HAP-1 (cell line): ENCODE measurements at regions not wholly inside any gene's neighbourhood (a gene's known extent, or its start where the extent isn't known, plus 50 kb on each side); places are given as distances from the start of the nearest gene placed in this dataset.
"Not testable (repeated sequence)": the region's sequence is repeated elsewhere in the genome, so short reads cannot be mapped to it uniquely, and the experiment has no call there.

Experiments
- DNase-seq, 2 experiments: peaks; one replicate each; pipeline ENCODE4 v3.0.0-alpha.2; 2016 to 2020; ENCODE audit warnings: low spot score in 2 of 2
- H3K27me3 ChIP-seq: fragments of 250-450 bp; sonication (Bioruptor Pico); 2 replicates; pipeline ENCODE4 v1.5.1; 2020; ENCODE audit warnings: low read depth, mild to moderate bottlenecking, moderate library complexity
- H3K36me3 ChIP-seq: fragments of 250-450 bp; sonication (Bioruptor Pico); replicated peaks from 2 replicates; pipeline ENCODE4 v1.5.1; 2020; ENCODE audit warnings: mild to moderate bottlenecking
- H3K4me1 ChIP-seq: fragments of 250-450 bp; sonication (Bioruptor Pico); 2 replicates; pipeline ENCODE4 v1.5.1; 2020; ENCODE audit warnings: mild to moderate bottlenecking
- H3K4me3 ChIP-seq: fragments of 250-450 bp; sonication (Bioruptor Pico); 2 replicates; pipeline ENCODE4 v1.5.1; 2020; ENCODE audit warnings: mild to moderate bottlenecking, moderate library complexity
- H3K9me3 ChIP-seq: fragments of 250-450 bp; sonication (Bioruptor Pico); 2 replicates; pipeline ENCODE4 v1.5.1; 2020; ENCODE audit warnings: mild to moderate bottlenecking, moderate library complexity
- in situ Hi-C: fragments of 300-500 bp; cut with MboI; formaldehyde crosslinking; loops from 3 replicates; pipeline ENCODE4 v1.14.3; 2020; ENCODE audit warnings: low sequenced_read_pairs, inconsistent platforms, mixed read lengths

DNA sequence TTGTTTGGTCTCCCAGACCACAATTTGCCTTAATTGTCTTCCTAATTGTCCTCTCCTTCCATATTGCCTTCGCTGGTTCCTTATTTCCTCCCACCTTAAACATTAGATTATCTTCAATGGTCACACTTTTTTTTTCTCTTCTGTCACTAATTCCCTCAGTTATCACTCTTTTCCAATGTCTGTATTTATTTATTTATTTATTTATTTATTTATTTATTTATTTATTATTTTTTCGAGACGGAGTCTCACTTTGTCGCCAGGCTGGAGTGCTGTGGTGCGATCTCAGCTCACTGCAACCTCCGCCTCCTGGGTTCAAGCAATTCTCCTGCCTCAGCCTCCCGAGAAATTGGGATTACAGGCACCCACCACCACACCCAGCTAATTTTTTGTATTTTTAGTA is 426.8 kb downstream of the ARL4A start:
- in situ Hi-C loops, H3K27me3 ChIP-seq, H3K36me3 ChIP-seq, H3K4me3 ChIP-seq, DNase-seq, H3K9me3 ChIP-seq: not testable (repeated sequence)
- peaks cover 10% of the 10 kb centered on the region for H3K4me1 ChIP-seq

DNA sequence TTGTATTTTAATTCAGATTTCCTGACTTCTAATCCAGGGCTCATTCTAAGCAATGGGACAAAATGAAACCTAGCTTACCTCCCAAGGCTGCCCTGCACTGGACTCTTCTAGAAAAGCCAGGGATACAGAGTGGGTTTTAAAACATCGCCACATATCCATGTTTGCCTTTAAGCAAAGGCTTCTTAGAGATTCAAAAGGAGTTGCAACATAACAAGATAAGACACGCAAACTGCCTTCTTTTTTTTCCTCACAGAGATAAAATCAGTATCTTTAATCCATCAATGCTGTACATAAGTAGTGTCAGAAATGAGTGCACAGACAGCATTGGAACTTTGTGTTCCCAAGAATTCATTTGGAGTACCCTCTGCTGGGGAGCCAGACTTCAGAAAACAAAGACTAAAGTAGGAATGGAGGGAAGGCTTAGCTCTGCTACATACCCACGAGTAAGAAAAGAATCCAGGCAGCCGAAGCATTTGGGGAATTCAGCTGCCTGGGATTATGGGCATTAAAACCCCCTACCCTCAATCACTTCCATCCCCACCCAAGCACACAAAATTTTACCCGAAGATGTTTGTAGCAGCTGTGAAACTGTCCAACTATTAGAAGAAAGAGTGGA is 427.8 kb downstream of the ARL4A start:
- peak; percentile 11 to 40 for DNase-seq
- in situ Hi-C loops: no loop called here
- Histone ChIP-seq H3K4me1 (peaks cover 10% of the 10 kb centered on the region), H3K27me3 (no peaks in the 10 kb centered on the region), H3K9me3 (no peaks in the 10 kb centered on the region), H3K4me3 (no peak overlapping the region), H3K36me3 (no peaks in the 10 kb centered on the region)

DNA sequence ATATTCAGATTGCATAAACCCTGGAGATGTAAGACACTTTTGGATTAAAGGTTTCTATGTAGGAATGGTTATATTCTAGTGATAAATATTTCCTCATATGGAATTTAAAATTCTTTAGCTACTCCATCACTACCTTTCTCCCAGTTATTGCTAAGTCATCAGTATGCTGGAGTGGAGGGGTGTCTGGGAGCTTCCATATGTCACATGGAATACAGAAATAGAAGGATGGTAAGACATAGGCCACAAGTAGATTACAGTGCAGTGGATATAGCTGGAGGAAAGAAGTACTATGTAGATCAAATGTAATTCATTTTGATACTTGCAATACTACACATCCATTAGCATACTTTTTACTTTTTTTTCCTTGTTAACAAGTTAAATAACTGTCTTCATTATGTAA is 428.4 kb downstream of the ARL4A start:
- Histone ChIP-seq H3K4me3 (no peak overlapping the region), H3K36me3 (no peaks in the 10 kb centered on the region), H3K27me3 (no peaks in the 10 kb centered on the region), H3K9me3 (no peaks in the 10 kb centered on the region), H3K4me1 (peaks cover 10% of the 10 kb centered on the region)
- in situ Hi-C loops: no loop called here
- DNase-seq: no peak

DNA sequence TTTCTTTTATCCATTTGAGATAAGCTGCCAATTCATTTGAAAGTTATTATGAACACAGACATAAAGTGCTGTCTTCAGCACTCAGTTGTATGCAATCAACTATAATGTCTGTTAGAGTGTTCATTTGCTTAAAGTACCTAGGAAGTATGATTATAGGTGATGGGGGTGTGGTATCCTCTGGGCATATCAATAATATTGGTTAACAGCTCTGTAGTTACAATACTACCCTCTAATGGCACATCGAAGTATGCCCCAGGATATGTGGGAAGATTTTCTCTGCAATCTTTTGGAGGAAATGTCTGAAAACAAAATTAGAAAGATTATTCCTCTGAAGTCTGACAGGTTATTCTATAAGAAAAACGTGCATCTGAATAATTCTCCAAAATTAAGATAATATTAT is 429.7 kb downstream of the ARL4A start:
- in situ Hi-C loops: no loop called here
- DNase-seq: peak in 1 of 2 experiments; percentile 30

DNA sequence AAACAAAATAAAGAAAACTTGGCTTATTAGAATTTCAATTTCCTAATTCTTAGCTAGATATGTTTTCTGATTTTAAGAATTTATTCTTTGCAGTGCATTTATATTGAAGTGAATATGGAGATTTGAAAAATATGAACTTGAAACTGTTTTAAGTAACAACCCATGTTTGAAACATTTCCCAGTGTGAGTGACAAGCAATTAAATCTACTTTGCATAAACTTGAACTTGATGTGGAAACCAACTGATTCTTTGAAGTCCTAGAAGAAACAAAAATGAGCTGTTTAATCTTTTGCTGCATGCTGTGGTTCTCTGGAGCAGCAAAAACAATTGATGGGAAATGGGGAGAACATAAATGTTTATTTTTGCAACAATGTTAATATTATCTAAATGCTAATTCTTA is 430.2 kb downstream of the ARL4A start:
- Histone ChIP-seq H3K27me3 (no peaks in the 10 kb centered on the region), H3K9me3 (0 out of 2 replicates have a peak, but pooled peaks cover 3% of the 10 kb centered on the region), H3K36me3 (no peaks in the 10 kb centered on the region), H3K4me1 (peaks cover 10% of the 10 kb centered on the region), H3K4me3 (no peak overlapping the region)
- DNase-seq: no peak
- in situ Hi-C loops: no loop called here

More for the DNA sequence above, 429.7 kb downstream of the ARL4A start:
- Histone ChIP-seq H3K4me1 (peaks cover 10% of the 10 kb centered on the region), H3K27me3 (no peaks in the 10 kb centered on the region), H3K9me3 (0 out of 2 replicates have a peak, but pooled peaks cover 2% of the 10 kb centered on the region), H3K4me3 (no peak overlapping the region), H3K36me3 (no peaks in the 10 kb centered on the region)

DNA sequence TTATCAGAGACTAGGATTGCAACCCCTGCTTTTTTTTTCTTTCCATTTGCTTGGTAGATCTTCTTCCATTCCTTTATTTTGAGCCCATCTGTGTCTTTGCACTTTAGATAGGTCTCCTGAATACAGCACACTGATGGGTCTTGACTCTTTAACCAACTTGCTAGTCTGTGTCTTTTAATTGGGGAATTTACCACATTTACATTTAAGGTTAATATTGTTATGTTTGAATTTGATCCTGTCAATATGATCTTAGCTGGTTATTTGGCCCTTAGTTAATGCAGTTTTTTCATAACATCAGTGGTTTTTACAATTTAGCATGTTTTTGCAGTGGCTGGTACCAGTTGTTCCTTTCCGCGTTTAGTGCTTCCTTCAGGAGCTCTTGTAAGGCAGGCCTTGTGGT is 437.2 kb downstream of the ARL4A start:
- H3K4me3 ChIP-seq, H3K27me3 ChIP-seq, in situ Hi-C loops, H3K4me1 ChIP-seq, H3K36me3 ChIP-seq, DNase-seq, H3K9me3 ChIP-seq: not testable (repeated sequence)

DNA sequence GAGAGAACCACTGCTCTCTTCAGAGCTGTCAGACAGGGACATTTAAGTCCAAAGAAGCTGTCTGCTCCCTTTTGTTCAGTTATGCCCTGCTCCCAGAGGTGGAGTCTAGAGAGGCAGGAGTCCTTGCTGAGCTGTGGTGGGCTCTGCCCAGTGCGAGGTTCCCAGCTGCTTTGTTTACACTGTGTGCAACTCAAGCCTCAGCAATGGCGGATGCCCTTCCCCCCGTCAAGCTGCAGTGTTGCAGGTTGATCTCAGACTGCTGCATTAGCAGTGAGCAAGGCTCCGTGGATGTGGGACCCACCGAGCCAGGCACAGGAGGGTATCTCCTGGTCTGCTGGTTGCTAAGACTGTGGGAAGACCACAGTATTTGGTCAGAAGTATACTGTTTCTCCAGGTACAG is 438.9 kb downstream of the ARL4A start:
- no peak overlapping the region for H3K4me3 ChIP-seq

DNA sequence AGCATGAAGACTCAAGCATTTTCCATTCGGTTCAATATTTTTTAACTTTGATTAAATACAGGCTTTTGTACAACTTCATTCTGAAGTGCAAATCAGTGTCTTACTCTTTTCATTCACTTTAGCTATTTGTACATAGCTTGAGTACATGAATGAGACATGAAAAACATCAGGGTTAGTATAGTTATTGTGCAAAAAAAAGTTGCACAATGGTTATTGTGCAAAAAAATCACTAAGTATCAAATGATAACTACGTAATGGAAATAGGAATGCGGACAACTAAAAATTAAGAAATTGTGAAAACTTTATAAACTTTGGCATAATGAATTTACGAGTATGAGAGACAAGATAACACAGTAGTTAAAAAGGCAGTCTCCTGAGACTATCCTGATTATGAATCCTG is 442.9 kb downstream of the ARL4A start:
- H3K9me3 ChIP-seq: no peaks in the 10 kb centered on the region
- no peak for DNase-seq
- no peak overlapping the region for H3K4me3 ChIP-seq
- in situ Hi-C loops: no loop called here
- H3K4me1 ChIP-seq: peaks cover 2% of the 10 kb centered on the region; the same call in 1 of the 2 replicates
- no peaks in the 10 kb centered on the region for H3K36me3 ChIP-seq
- no peaks in the 10 kb centered on the region for H3K27me3 ChIP-seq

More for the DNA sequence above, 438.9 kb downstream of the ARL4A start:
- no peaks in the 10 kb centered on the region for H3K36me3 ChIP-seq
- in situ Hi-C loops: no loop called here
- DNase-seq: no peak
- peaks cover 5% of the 10 kb centered on the region; the same call in 1 of the 2 replicates for H3K9me3 ChIP-seq
- H3K4me1 ChIP-seq: peaks cover 2% of the 10 kb centered on the region; the same call in 1 of the 2 replicates
- H3K27me3 ChIP-seq: no peaks in the 10 kb centered on the region

DNA sequence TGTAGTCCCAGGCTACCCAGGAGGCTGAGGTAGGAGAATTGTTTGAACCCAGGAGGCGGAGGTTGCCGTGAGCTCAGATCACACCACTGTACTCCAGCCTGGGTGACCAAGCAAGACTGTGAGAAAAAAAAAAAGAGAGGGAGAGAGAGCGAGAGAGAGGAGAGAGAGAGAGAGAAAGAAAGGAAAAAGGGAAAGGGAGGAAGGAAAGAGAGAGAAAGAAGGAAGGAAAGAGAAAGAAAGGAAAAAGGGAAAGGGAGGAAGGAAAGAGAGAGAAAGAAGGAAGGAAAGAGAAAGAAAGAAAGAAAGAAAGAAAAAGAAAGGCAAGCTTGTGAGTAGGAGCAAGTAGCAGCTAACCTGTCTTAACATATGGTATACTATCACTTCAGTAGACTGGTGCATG is 443.5 kb downstream of the ARL4A start:
- H3K27me3 ChIP-seq, H3K4me1 ChIP-seq, in situ Hi-C loops, H3K36me3 ChIP-seq, H3K9me3 ChIP-seq, DNase-seq, H3K4me3 ChIP-seq: not testable (repeated sequence)

DNA sequence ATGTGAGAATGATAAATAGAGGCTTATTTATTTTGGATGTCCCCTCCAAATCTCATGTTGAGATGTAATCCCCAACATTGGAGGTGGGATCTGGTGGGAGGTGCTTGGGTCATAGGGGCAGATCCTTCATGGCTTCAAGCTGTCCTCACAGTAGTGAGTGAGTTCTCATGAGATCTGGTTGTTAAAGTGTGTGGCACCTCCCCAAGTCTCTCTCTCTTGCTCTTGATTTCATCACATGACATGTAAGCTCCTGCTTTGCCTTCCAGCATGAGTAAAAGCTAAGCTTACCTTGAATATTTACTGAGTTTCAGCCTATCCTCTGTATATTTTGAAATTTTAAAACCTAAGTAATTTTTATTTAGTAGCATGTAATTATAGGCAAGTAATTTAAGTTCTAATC is 444.9 kb downstream of the ARL4A start:
- H3K27me3 ChIP-seq: no peaks in the 10 kb centered on the region
- in situ Hi-C loops: no loop called here
- H3K9me3 ChIP-seq: no peaks in the 10 kb centered on the region
- H3K4me3 ChIP-seq: no peak overlapping the region
- DNase-seq: no peak
- no peaks in the 10 kb centered on the region for H3K36me3 ChIP-seq
- peaks cover 2% of the 10 kb centered on the region; the same call in 1 of the 2 replicates for H3K4me1 ChIP-seq

DNA sequence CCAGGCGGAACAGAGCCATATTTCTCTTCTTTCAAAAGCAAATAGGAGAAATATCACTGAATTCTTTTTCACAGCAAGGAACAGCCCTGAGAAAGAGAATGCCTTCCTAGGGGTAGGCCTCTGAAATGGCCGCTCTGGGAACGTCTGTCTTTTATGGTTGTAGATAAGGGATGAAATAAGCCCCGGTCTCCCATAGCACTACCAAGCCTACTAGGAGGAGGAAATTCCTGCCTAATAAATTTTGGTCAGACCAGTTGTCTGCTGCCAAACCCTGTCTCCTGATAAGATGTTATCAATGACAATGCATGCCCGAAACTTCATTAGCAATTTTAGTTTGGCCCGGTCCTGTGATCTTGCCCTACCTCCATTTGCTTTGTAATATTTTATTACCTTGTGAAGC is 448.9 kb downstream of the ARL4A start:
- H3K9me3 ChIP-seq, H3K27me3 ChIP-seq, DNase-seq, H3K4me3 ChIP-seq, in situ Hi-C loops, H3K36me3 ChIP-seq, H3K4me1 ChIP-seq: not testable (repeated sequence)

DNA sequence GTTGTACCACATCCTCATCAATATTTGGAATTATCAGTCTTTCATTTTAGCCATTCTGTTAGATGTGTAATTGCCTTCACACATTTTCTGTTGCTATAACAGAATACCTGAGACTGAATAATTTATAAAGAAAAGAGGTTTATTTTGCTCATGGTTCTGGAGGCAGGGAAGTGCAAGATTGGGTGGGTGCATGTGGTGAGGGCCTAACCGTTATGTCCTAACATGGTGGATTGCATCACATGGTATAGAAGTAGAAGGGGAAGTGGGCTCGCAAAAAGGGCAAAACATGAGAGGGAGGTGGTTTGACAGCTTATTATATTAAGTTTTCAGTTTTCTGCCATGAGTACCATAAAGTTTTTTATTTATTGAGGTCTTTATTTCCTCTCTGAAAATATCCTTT is 452.0 kb downstream of the ARL4A start:
- no peaks in the 10 kb centered on the region for H3K4me1 ChIP-seq
- in situ Hi-C loops: no loop called here

DNA sequence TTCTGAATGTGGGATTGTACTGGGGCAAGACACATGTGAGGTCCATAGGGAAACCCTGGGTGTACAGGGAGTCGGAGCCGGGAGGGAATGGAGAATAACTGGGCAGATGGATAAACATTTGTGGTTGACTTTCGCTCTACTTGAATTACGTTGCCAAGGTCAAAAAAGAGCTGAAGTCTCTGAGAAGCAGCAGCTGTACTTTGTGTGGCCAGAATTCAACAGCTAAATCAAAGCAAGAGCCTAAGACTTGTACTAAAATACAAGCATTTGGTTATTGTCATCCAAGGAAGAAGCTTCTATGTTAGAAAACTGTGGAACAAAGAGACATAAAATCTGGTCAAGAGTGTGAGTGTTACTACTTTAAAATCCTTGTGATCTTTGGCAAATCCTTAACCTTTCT is 457.2 kb downstream of the ARL4A start:
- Histone ChIP-seq H3K4me3 (no peak overlapping the region), H3K36me3 (no peaks in the 10 kb centered on the region), H3K4me1 (peaks cover 5% of the 10 kb centered on the region), H3K27me3 (no peaks in the 10 kb centered on the region), H3K9me3 (no peaks in the 10 kb centered on the region)
- in situ Hi-C loops: no loop called here
- no peak for DNase-seq

More for the DNA sequence above, 452.0 kb downstream of the ARL4A start:
- Histone ChIP-seq H3K36me3 (no peaks in the 10 kb centered on the region), H3K27me3 (no peaks in the 10 kb centered on the region), H3K9me3 (0 out of 2 replicates have a peak, but pooled peaks cover 2% of the 10 kb centered on the region), H3K4me3 (no peak overlapping the region)
- no peak for DNase-seq

DNA sequence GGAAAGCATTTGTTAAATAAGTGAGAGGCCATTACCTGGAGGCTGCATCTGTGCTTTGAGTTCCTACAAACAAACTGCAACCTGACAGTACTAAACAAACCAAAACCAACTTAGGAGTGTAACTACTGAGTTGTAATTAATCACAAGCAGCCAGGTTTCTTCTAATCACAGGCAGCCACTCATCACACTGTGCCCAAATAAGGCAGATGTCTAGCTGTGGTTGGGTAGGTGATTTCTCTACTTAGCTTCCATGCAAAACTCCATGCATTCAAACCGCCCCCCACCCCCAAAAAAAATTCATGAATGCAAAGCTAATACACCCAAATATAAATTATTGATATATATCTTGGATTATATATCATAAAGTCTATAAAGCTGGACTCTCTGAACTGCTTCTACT is 461.1 kb downstream of the ARL4A start:
- Histone ChIP-seq H3K4me3 (no peak overlapping the region), H3K4me1 (peaks cover 28% of the 10 kb centered on the region), H3K36me3 (no peaks in the 10 kb centered on the region), H3K27me3 (no peaks in the 10 kb centered on the region), H3K9me3 (no peaks in the 10 kb centered on the region)
- DNase-seq: no peak
- in situ Hi-C loops: no loop called here

DNA sequence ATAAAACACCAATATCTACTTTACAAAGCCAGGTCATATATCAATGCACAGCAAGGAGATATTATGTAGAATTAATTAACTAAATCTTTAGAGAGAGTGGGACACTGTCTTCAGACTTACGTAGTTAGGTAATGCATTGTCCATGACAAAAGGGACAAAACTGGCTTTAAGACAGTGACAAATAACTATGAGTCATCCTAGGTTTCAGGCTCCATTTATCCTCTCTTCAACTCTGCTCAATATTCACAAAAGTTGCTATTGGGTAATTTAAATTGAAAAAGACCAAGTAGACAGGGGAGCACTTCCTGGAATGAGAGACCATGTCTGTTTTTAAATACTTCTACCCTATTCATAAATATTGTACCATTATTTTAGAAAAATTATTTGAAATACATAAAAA is 464.5 kb downstream of the ARL4A start:
- H3K4me1 ChIP-seq: peaks cover 26% of the 10 kb centered on the region
- in situ Hi-C loops: no loop called here
- H3K27me3 ChIP-seq: no peaks in the 10 kb centered on the region
- H3K36me3 ChIP-seq: no peaks in the 10 kb centered on the region
- DNase-seq: peak in 1 of 2 experiments; percentile 75
- H3K9me3 ChIP-seq: no peaks in the 10 kb centered on the region
- no peak overlapping the region for H3K4me3 ChIP-seq
